CD4-positive, alpha-beta T cell treated with Interleukin-4 for 1 hour (primary cell): ENCODE measurements at regions not wholly inside any gene's neighbourhood (a gene's known extent, or its start where the extent isn't known, plus 50 kb on each side); places are given as distances from the start of the nearest gene placed in this dataset.
"Not testable (repeated sequence)": the region's sequence is repeated elsewhere in the genome, so short reads cannot be mapped to it uniquely, and the experiment has no call there.

Source experiments
- DNase-seq, 2 donors: peaks; one replicate each; pipeline ENCODE4 v3.0.0-alpha.2; 2020 to 2022

- DNase-seq, result no peak
These were observed 205.9 kb upstream of the VCX start for GRCh38 chrX:7637066-7637465.

- DNase-seq, result no peak
These were observed 207.4 kb upstream of the VCX start for GRCh38 chrX:7635604-7636003.

GRCh38 chrX:7620560-7620959 is 222.4 kb upstream of the VCX start:
- DNase-seq, result no peak

- DNase-seq, result no peak
These were observed 225.0 kb upstream of the VCX start for GRCh38 chrX:7617994-7618393.

GRCh38 chrX:7614616-7615015 is 228.4 kb upstream of the VCX start:
- no peak for DNase-seq

- DNase-seq, result not testable (repeated sequence)
These were observed 234.3 kb upstream of the VCX start for GRCh38 chrX:7608625-7609024.

GRCh38 chrX:7606039-7606652 is 236.8 kb upstream of the VCX start:
- no peak for DNase-seq

- DNase-seq, result no peak
These were observed 239.6 kb upstream of the VCX start for GRCh38 chrX:7603387-7603786.

- DNase-seq, result no peak
These were observed 246.1 kb upstream of the VCX start for GRCh38 chrX:7596822-7597221.

- DNase-seq, result not testable (repeated sequence)
These were observed 249.6 kb upstream of the VCX start for GRCh38 chrX:7593370-7593769.

GRCh38 chrX:7586126-7586525 is 256.8 kb upstream of the VCX start:
- DNase-seq, result no peak

- DNase-seq, result no peak
These were observed 260.8 kb upstream of the VCX start for GRCh38 chrX:7582191-7582590.

- DNase-seq, result no peak
These were observed 262.8 kb upstream of the VCX start for GRCh38 chrX:7580127-7580526.

GRCh38 chrX:7574325-7574724 is 268.6 kb upstream of the VCX start:
- no peak for DNase-seq

GRCh38 chrX:7570432-7571029 is 272.4 kb upstream of the VCX start:
- DNase-seq, result no peak

- no peak for DNase-seq
These were observed 274.4 kb upstream of the VCX start for GRCh38 chrX:7568597-7568996.

- DNase-seq, result no peak
These were observed 274.8 kb upstream of the VCX start for GRCh38 chrX:7568130-7568529.

GRCh38 chrX:7552760-7553159 is 290.2 kb upstream of the VCX start:
- DNase-seq, result no peak

GRCh38 chrX:7546551-7547080 is 296.4 kb upstream of the VCX start:
- DNase-seq, result no peak

GRCh38 chrX:7545564-7545963 is 297.4 kb upstream of the VCX start:
- no peak for DNase-seq

GRCh38 chrX:7542587-7543380 is 300.2 kb upstream of the VCX start:
- no peak for DNase-seq

GRCh38 chrX:7522860-7523259 is 320.1 kb upstream of the VCX start:
- DNase-seq, result no peak

GRCh38 chrX:7515681-7516413 is 327.1 kb upstream of the VCX start:
- DNase-seq, result no peak
